H9 (cell line): ENCODE measurements at regions not wholly inside any gene's neighbourhood (a gene's known extent, or its start where the extent isn't known, plus 50 kb on each side); places are given as distances from the start of the nearest gene placed in this dataset.

Experiments
- DNase-seq: peaks from one replicate; pipeline ENCODE4 v3.0.0-alpha.2; 2017
- H2AFZ ChIP-seq: one replicate; pipeline ENCODE4 v1.6.1; 2013; ENCODE audit warnings: mild to moderate bottlenecking, low read length, control low read depth, moderate library complexity
- H2AK5ac ChIP-seq: 2 replicates; pipeline ENCODE4 v1.6.1; 2013; ENCODE audit warnings: low read length, control low read depth, mixed read lengths; ENCODE audit not compliant: insufficient read length
- H2BK120ac ChIP-seq: one replicate; pipeline ENCODE4 v1.6.1; 2013; ENCODE audit warnings: low read depth, mild to moderate bottlenecking, low read length, control low read depth, inconsistent platforms; ENCODE audit not compliant: poor library complexity, severe bottlenecking
- H2BK12ac ChIP-seq: 2 replicates; pipeline ENCODE4 v1.6.1; 2013; ENCODE audit warnings: low read length, control low read depth, mixed read lengths, low read depth; ENCODE audit not compliant: insufficient read length
- H2BK15ac ChIP-seq: 2 replicates; pipeline ENCODE4 v1.6.1; 2013; ENCODE audit warnings: low read depth, low read length, control low read depth
- H2BK20ac ChIP-seq: one replicate; pipeline ENCODE4 v1.6.1; 2013; ENCODE audit warnings: low read depth, mild to moderate bottlenecking, low read length, control low read depth, inconsistent platforms; ENCODE audit not compliant: poor library complexity, severe bottlenecking
- H2BK5ac ChIP-seq: 2 replicates; pipeline ENCODE4 v1.6.1; 2013; ENCODE audit warnings: low read length, control low read depth, mixed read lengths; ENCODE audit not compliant: insufficient read length
- H3K14ac ChIP-seq: 2 replicates; pipeline ENCODE4 v1.6.1; 2013; ENCODE audit warnings: low read length, control low read depth; ENCODE audit not compliant: insufficient read depth
- H3K18ac ChIP-seq: 2 replicates; pipeline ENCODE4 v1.6.1; 2013; ENCODE audit warnings: low read depth, mild to moderate bottlenecking, mixed read lengths, low read length, control low read depth; ENCODE audit not compliant: insufficient read length
- H3K23ac ChIP-seq: 2 replicates; pipeline ENCODE4 v1.6.1; 2013; ENCODE audit warnings: low read length, control low read depth, mixed read lengths, low read depth; ENCODE audit not compliant: insufficient read length
- H3K23me2 ChIP-seq: 2 replicates; pipeline ENCODE4 v1.6.1; 2013; ENCODE audit warnings: low read depth, mild to moderate bottlenecking, mixed read lengths, low read length, control low read depth; ENCODE audit not compliant: insufficient read length, poor library complexity, severe bottlenecking
- H3K27ac ChIP-seq: 2 replicates; pipeline ENCODE4 v1.5.1; 2013; ENCODE audit warnings: low read length, control low read depth, mixed read lengths, low read depth; ENCODE audit not compliant: insufficient read length
- H3K27me3 ChIP-seq: 2 replicates; pipeline ENCODE4 v1.6.1; 2013; ENCODE audit warnings: low read length, control low read depth, inconsistent platforms; ENCODE audit not compliant: insufficient read depth
- H3K4ac ChIP-seq: 2 replicates; pipeline ENCODE4 v1.6.1; 2013; ENCODE audit warnings: low read depth, mild to moderate bottlenecking, control low read depth, inconsistent platforms, low read length, moderate library complexity
- H3K4me1 ChIP-seq: 2 replicates; pipeline ENCODE4 v1.6.1; 2013; ENCODE audit warnings: low read length, control low read depth, inconsistent platforms; ENCODE audit not compliant: insufficient read depth
- H3K4me2 ChIP-seq: 2 replicates; pipeline ENCODE4 v1.6.1; 2013; ENCODE audit warnings: low read length, control low read depth, mixed read lengths; ENCODE audit not compliant: insufficient read length, insufficient read depth
- H3K56ac ChIP-seq: 2 replicates; pipeline ENCODE4 v1.6.1; 2013; ENCODE audit warnings: low read depth, mild to moderate bottlenecking, mixed read lengths, low read length, control low read depth; ENCODE audit not compliant: insufficient read length
- H3K79me1 ChIP-seq: 2 replicates; pipeline ENCODE4 v1.6.1; 2013; ENCODE audit warnings: low read depth, mild to moderate bottlenecking, moderate library complexity, low read length, control low read depth, inconsistent platforms; ENCODE audit not compliant: insufficient read depth, poor library complexity, severe bottlenecking
- H3K79me2 ChIP-seq: 2 replicates; pipeline ENCODE4 v1.6.1; 2013; ENCODE audit warnings: low read length, control low read depth, inconsistent platforms; ENCODE audit not compliant: insufficient read depth
- H3K9ac ChIP-seq: 2 replicates; pipeline ENCODE4 v1.6.1; 2013; ENCODE audit warnings: low read length, control low read depth, mixed read lengths; ENCODE audit not compliant: insufficient read length; ENCODE audit errors: extremely low read depth
- H3K9me3 ChIP-seq: one replicate; pipeline ENCODE4 v1.6.1; 2013; ENCODE audit warnings: low read depth, low read length, inconsistent platforms; ENCODE audit not compliant: control insufficient read depth
- H3T11ph ChIP-seq: one replicate; pipeline ENCODE4 v1.6.1; 2013; ENCODE audit warnings: mild to moderate bottlenecking, low read length, control low read depth, inconsistent platforms
- H4K20me1 ChIP-seq: one replicate; pipeline ENCODE4 v1.6.1; 2013; ENCODE audit not compliant: control insufficient read depth, insufficient read length, insufficient read depth
- H4K5ac ChIP-seq: 2 replicates; pipeline ENCODE4 v1.6.1; 2013; ENCODE audit warnings: low read depth, mild to moderate bottlenecking, mixed read lengths, low read length, control low read depth; ENCODE audit not compliant: insufficient read length
- H4K8ac ChIP-seq: replicated peaks from 2 replicates; pipeline ENCODE4 v1.6.1; 2013; ENCODE audit warnings: low read length, control low read depth, mixed read lengths, low read depth; ENCODE audit not compliant: insufficient read length
- H4K91ac ChIP-seq: 2 replicates; pipeline ENCODE4 v1.6.1; 2013; ENCODE audit warnings: low read depth, mild to moderate bottlenecking, moderate library complexity, mixed read lengths, low read length, control low read depth; ENCODE audit not compliant: insufficient read length
- H3K27ac Mint-ChIP-seq, 3 experiments: 2 replicates in 2 of 3; 3 replicates in 1 of 3; pipeline ENCODE4 v1.8.0; 2020 to 2021; ENCODE audit warnings: mixed read lengths in 3 of 3, mild to moderate bottlenecking in 1 of 3, moderate library complexity in 1 of 3
- H3K27me3 Mint-ChIP-seq: 2 replicates; pipeline ENCODE4 v1.8.0; 2021; ENCODE audit warnings: low read depth, mild to moderate bottlenecking, moderate library complexity, mixed read lengths
- H3K36me3 Mint-ChIP-seq, 3 experiments: 2 replicates in 2 of 3; 3 replicates in 1 of 3; pipeline ENCODE4 v1.8.0; 2020 to 2021; ENCODE audit warnings: low read depth in 3 of 3, mixed read lengths in 3 of 3; ENCODE audit not compliant: insufficient read depth in 1 of 3
- H3K4me1 Mint-ChIP-seq, 2 experiments: 2 replicates each; pipeline ENCODE4 v1.8.0; 2020; ENCODE audit warnings: mixed read lengths in 2 of 2
- H3K4me3 Mint-ChIP-seq, 2 experiments: 2 replicates in 1 of 2; 3 replicates in 1 of 2; pipeline ENCODE4 v1.8.0; 2020 to 2021; ENCODE audit warnings: mild to moderate bottlenecking in 2 of 2, mixed read lengths in 2 of 2, moderate library complexity in 1 of 2
- H3K9me3 Mint-ChIP-seq, 2 experiments: 2 replicates in 1 of 2; 3 replicates in 1 of 2; pipeline ENCODE4 v1.8.0; 2020; ENCODE audit warnings: mild to moderate bottlenecking in 2 of 2, mixed read lengths in 2 of 2, moderate library complexity in 1 of 2
- CTCF ChIP-seq: fragments of 200-600 bp; sonication (generic); conservative IDR thresholded peaks from 3 replicates; pipeline ENCODE4 v1.8.0; 2021; ENCODE audit warnings: antibody characterized with exemption, mild to moderate bottlenecking

- H3K27ac Mint-ChIP-seq = no peak overlapping the region
Observed at GRCh38 chr4:148831945-148832344, 389.7 kb upstream of the NR3C2 start.

More at GRCh38 chr4:148831945-148832344, 389.7 kb upstream of the NR3C2 start:
- peaks cover 3 to 7% of the 10 kb centered on the region in 2 experiments; a peak in 4 of 5 replicates for H3K9me3 Mint-ChIP-seq
- H3K36me3 Mint-ChIP-seq = peaks cover 0 to 2% (median 0%) of the 10 kb centered on the region in 3 experiments; a peak in 3 of 7 replicates
- TF ChIP-seq CTCF = no peak
- H3K14ac ChIP-seq = no peak overlapping the region
- peaks cover 2% of the 10 kb centered on the region; the same call in 1 of the 2 replicates for H3K4me1 ChIP-seq
- no peaks in the 10 kb centered on the region for H3K9me3 ChIP-seq
- H2AFZ ChIP-seq = no peak overlapping the region
- no peak overlapping the region for H3T11ph ChIP-seq
- H2BK5ac ChIP-seq = no peak overlapping the region
- no peak overlapping the region for H3K56ac ChIP-seq
- peaks cover 8 to 15% of the 10 kb centered on the region in 2 experiments for H3K4me1 Mint-ChIP-seq
- H3K4ac ChIP-seq = no peak overlapping the region
- H2BK12ac ChIP-seq = no peak overlapping the region
- H3K79me1 ChIP-seq = no peaks in the 10 kb centered on the region
- no peak overlapping the region for H2BK15ac ChIP-seq
- H3K4me2 ChIP-seq = no peak overlapping the region
- no peak overlapping the region for H2BK20ac ChIP-seq
- no peaks in the 10 kb centered on the region for H3K23me2 ChIP-seq
- H3K4me3 Mint-ChIP-seq = no peak overlapping the region
- no peak overlapping the region for H4K91ac ChIP-seq
- no peak overlapping the region for H4K8ac ChIP-seq
- no peak overlapping the region for H3K18ac ChIP-seq
- H2BK120ac ChIP-seq = no peak overlapping the region
- no peak for DNase-seq
- no peak overlapping the region for H3K23ac ChIP-seq
- H4K5ac ChIP-seq = no peak overlapping the region
- no peaks in the 10 kb centered on the region for H4K20me1 ChIP-seq
- no peaks in the 10 kb centered on the region for H3K27me3 Mint-ChIP-seq
- no peaks in the 10 kb centered on the region for H3K27me3 ChIP-seq
- no peak overlapping the region for H3K9ac ChIP-seq
- no peak overlapping the region for H3K27ac ChIP-seq
- H2AK5ac ChIP-seq = no peak overlapping the region
- H3K79me2 ChIP-seq = no peaks in the 10 kb centered on the region
